NCI-H510A (cell line): ENCODE measurements at regions not wholly inside any gene's neighbourhood (a gene's known extent, or its start where the extent isn't known, plus 50 kb on each side); places are given as distances from the start of the nearest gene placed in this dataset.
"Not testable (repeated sequence)": the region's sequence is repeated elsewhere in the genome, so short reads cannot be mapped to it uniquely, and the experiment has no call there.

Source experiments
- DNase-seq: peaks from one replicate; lab custom pipeline; 2025; lab: John Stamatoyannopoulos, UW

DNA sequence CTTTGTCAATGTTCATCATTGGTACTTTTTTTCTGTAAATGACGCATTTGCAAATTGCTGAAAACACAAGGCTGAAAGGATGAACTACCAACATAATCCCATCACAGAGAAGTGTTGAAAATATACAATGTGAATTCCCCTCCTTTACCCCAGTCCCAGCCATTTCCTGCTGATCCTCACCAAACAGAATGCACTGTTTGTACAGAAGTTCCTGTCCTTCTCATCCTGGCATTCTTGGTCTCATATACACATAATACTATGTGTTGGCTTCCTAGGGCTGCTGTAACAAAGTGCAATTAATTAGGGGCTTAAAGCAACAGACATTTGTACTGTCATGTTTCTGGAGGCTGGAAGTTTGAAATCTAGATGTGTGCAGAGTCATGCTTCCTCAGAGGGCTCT, 836.2 kb upstream of the MGAT4C start:
- no peak for DNase-seq

DNA sequence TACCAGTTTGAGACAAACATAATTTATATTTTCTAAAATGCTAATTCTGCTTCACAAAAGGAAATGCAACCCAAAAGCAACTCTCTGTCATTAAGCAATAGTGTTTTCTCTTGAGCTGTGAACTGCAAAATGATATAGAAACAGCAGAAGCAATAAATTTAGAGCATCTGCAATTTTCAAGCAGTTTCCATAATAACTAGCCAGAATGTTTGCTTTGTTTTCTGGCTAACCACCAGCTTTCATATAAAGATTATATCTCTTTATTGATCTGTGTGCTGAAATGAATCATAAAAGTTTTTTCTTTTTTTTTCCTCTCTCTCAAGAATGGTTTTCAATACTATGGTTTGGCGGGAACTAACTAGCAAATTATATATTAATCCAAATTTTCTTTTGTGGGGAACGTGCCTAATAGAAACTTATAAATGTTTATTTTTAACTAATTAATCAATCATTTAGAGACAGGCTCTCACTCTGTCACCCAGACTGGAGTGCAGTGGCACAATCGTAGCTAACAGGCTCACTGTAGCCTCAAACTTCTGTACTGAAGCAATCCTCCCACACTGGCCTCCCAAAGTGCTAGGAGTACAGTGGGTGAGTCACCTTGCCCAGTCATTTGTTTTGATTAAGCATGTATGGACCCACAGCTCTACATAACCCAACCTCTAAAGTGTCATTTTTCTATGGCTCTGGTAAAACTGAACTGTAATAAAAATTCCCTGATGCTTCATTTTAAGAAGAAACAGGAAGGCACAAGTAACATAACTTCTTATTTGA, 830.1 kb upstream of the MGAT4C start:
- no peak for DNase-seq

DNA sequence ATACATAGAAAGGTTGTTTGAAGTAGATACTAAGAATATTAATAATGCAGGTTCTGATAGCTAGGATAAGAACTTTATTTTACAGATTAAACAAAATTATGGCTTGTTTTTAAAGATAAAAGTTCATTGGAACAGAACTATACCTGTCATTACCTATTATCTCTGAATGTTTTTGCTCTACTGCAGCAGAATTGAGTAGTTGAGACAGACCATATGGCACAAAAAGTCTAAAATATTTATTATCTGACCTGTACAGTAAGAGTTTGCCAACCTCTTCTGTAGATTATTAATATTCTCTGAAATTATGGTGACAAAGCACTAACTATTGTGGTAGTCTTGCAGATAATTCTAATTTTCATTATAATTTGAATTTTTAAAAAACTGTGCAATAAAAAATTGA, 829.1 kb upstream of the MGAT4C start:
- no peak for DNase-seq

DNA sequence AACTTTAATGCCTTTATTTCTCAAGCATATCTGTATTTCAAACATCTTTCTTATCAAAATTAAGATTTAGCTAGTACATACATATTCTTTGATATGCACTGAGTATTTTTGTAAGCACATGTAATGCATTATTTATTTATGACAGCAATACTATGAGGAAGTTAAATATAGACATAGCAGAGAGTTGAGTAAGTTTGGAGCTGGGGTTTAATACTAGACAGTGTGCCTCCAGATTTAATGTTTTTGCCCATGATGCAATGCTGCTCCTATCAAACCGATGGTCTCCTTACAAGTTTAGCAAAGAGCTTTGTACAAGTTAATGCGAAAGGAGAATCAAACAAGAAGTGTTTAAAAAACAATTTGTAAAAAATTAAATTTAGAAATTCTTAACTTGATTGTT, 826.6 kb upstream of the MGAT4C start:
- DNase-seq: no peak

DNA sequence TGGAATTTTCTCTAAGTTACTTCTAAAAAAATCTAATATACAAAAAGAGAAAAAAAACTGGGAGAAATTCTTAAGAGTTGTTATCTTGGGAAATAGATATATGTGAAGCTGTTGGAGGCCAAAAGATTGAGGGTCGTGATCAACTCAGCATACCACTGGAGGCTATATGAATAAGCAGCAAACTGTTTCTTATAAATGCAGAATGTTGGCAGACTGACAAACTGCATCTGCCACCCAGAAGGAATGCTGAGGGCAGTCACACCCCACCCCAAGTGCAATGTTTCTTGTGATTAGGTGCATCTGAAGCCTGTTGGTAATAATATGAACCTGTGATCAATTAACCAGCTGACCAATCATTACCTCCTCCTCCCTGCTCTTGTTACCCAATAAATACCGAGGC, 818.6 kb upstream of the MGAT4C start:
- no peak for DNase-seq

DNA sequence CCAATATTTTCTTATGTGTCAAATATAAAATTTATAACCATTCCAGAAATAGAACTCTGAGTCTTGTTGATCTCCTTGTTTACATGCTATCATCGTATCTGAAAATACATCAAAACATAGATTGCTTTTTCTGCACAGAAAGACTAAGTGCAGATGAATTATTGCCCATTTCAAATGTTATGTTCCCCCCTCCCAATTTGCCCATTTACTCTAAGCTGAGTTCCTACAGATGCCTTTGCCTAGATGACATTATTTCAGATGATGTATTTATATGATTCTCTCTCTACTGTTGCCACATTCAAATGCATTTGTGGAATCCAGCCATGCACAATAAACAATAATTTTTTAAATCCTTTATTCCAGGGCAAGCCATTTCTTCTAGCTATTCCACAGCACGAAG, 810.1 kb upstream of the MGAT4C start:
- no peak for DNase-seq

DNA sequence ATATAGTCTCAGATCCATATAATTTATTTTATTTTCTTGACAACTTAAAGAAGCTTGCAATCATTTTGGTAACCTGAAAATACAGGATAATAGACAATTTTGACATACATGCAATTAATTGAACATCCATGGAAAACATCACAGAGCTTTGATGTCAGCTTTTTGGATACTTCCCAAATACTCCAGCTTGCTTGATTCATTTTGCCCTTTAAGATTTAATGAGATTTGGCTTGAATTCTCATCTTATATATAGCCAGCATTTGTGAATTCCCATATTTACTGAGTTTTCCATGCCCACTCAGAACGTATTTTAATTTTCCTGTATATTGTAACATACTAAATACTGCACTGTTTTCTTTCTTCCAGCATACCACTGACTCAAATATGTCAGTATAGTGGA, 803.0 kb upstream of the MGAT4C start:
- DNase-seq: no peak

DNA sequence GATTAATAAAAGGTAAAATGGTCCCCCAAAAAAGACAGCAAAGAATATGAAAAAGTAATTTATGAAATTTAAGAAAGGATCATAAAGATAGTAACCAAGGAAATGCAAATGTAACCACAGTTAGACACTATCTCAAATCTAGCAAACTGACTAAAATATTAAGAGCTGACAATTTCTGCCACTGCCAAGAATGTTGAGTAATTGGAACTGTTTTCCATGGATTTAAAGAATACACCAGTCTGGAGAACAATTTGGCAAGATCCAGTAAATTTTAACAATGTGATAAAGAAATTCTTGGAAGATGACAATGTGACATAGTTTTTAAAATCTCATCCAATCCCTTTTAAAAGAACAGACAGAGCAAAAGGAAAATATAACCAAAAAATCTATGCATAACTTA, 798.0 kb upstream of the MGAT4C start:
- DNase-seq: no peak

DNA sequence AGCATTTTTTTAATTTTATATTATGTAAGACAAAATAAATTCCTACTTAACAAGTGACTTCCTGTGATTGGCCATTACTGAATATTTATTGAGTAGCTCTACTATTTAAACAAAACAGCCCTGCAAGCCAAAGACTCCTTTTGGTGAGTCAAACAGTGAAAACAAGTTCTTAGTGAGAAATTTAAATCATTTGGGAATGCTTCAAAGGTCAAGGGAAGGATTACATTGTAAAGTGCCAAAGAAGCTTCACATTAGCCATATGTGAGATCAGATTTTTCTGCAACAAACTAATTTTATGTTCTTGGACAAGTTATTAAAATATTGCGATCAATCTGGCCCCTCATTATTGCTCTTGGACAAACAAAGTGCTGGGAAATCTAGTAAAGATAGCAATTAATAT, 795.4 kb upstream of the MGAT4C start:
- no peak for DNase-seq

DNA sequence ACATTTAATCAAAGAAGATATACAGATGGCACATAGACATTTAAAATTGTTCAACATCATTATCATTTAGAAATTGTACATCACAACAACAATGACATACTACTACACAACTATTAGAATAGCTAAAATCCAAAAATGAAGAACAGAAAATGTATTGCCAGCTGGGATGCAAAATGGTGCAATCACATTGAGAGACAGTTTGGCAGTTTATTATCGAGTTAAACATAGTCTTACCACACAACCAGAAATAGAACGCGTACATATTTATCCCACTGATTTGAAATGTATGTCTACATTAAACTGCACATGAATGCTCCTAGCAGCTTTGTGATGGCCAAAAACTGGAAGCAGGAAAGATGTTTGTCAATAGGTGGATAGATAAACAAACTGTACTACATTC, 791.5 kb upstream of the MGAT4C start:
- DNase-seq: no peak

DNA sequence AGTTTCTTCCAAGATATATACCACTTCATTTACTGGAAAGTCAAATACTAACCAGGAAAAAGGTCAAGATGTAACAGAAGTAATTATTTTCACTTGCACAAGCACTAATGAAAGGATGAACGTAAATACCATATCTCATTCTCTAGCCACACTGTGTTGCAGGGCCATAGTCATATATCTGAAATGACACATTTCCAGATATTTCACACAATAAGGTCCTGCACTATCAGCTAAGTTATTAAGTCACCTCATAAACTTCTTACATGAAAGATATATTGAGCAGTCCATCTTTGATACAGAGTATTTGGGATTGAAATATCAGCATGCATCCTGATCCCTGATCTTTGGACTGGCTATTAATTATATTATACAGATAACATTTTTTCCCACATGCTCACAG, 783.3 kb upstream of the MGAT4C start:
- no peak for DNase-seq

DNA sequence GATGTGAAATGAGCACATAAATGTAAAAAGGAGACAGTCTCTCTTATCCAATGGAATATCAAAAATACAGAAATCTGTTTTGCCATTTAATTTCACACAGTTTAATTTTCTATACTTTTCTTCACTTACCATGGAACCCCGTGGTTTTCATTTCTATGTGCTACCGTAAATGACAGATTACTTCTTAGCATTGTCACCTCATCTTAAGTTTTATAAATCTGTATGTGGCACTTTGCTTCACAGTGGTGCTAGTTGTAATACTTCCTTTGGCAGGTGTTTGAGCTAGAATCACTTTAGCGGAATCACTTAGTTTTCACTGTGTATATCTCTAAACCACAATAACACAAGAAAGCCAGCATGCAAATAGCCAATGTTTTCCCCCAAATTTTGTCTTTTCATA, 781.9 kb upstream of the MGAT4C start:
- DNase-seq: no peak

DNA sequence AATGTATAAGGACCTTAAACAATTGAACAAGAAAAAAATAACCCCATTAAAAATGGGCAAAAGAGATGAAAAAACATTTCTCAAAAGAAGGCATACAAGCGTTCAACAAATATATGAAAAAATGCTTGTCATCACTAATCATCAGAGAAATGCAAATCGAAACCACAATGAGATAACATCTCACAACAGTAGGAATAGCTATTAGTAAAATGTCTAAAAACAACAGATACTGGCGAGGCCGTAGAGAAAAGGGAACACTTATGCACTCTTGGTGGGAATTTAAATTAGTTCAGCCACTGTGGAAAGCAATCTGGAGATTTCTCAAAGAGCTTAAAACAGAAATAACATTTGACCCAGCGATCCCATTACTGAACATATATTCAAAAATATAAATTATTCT, 769.8 kb upstream of the MGAT4C start:
- DNase-seq: no peak

DNA sequence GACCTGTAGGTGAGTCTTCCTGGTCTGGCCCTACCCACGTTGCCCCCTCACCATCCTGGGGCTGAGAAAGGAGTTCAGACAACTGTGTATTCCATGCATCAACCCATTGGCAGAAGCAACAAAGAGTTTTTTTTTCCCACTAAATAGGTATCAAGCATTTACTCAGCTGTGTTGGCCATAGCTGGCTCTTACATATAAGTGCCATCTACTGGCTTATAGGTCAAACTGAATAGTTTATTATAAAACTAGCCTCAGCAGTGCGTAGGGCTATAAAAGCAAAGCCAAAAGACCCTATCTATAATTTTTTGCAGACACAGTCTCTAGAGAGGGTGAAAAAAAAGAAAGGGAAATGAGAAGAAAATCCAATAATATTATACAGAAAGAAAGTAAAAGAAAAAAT, 765.2 kb upstream of the MGAT4C start:
- DNase-seq: no peak

DNA sequence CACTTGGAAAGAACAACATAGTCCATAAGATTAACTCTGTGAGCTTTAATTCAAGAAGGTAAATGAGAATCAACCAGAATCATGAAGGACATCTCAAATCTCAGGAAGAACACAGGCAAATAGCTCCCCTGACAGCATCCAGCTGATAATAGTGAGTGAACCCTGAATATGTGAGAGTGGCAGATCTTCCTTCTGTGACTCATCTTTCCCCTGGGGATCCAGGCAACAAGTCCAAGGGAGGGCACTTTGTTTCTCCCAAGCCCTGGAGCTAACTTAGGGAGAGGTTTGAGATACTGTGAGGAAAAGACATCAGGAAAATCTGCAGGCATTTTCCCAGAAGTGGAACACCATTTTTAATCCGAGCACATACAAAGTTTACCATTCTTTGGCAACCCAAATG, 763.9 kb upstream of the MGAT4C start:
- DNase-seq: no peak

DNA sequence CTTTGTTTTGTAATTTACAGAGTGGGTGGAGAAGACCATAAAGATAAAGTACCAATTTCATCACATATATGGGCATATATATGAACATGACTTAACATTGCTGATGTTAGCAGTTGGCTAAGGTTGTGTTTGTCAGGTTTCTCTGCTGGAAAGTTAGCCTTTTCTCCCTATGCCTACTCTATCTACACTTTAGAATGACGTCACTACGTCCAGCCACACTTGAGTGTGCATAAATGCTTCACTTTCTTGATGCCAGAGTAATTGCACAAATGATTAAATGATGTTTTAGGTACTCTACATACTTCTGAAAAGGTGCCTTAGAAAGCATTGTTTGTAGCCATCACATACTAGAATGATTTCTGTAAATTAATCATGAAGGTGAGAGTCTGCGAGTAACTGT, 759.2 kb upstream of the MGAT4C start:
- no peak for DNase-seq

DNA sequence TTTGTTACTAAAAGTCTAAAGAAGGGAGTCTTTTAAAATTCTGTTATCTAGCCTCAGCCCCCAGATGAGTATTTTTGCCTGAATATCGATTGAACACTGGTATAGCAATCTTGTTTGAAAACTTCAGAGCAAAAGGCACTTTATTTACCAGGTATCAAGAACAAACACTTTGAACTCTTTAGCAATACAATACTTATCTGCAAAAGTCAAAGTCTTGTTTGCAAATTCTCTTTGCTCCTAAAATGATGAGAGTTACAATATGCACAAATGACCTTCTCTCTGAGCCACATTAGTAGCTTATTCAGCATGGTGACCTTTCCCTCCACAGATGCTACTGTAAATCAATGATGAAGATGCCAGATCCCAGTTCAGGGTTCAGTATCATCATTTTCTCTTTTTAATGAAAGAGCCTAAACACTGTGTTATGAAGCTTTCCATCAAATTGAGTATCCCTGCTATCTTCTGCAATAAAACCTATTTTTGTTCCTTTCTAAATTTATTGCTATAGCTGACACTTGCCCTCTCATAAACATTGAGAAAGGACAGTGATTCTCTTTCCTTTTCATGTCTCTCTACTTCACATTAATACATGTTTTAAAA, 752.7 kb upstream of the MGAT4C start:
- DNase-seq: no peak

DNA sequence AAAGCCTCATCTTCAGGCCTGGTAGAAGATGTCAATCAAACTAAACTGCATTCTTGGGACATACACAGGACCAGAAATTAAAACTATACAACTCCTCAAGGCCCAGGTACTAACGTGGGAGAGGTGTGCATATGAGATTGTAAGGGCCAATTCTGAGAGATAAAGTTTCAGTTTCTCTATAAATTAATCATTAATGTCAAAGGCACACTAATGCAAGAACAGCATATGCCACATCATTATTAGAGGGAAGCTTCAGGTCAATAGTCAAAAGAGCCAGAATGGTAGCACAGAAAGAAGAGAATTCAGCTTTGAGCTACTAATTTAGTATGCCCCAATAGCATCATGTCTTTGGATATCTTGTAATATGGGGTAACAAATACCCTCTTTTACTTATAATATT, 744.9 kb upstream of the MGAT4C start:
- DNase-seq: no peak

DNA sequence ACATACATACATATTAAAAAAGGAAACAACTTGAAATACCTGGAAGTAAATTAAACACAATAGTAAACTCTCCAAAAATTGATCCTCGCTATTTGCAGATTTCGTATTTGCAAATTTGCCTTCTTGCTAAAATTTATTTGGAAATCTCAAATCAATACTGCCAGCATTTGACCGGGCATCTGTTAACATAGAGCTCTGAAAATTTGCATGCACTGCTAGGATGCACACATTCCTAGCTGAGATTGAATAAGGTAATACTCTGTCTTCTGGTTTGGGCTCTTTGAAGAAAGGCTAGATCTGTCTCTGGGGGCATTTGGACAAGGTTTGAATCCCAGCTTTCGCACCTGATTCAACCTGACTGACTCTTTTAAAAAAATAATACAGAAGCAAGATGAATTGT, 729.1 kb upstream of the MGAT4C start:
- no peak for DNase-seq

DNA sequence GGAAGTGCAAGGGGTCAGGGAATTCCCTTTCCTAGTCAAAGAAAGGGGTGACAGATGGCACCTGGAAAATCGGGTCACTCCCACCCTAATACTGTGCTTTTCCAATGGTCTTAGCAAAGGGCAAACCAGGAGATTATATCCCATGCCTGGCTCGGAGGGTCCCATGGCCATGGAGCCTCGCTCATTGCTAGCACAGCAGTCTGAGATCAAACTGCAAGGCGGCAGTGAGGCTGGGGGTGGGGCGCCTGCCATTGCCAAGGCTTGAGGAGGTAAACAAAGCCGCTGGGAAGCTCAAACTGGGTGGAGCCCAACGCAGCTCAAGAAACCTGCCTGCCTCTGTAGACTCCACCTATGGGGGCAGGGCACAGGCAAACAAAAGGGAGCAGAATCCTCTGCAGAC, 714.4 kb upstream of the MGAT4C start:
- not testable (repeated sequence) for DNase-seq

DNA sequence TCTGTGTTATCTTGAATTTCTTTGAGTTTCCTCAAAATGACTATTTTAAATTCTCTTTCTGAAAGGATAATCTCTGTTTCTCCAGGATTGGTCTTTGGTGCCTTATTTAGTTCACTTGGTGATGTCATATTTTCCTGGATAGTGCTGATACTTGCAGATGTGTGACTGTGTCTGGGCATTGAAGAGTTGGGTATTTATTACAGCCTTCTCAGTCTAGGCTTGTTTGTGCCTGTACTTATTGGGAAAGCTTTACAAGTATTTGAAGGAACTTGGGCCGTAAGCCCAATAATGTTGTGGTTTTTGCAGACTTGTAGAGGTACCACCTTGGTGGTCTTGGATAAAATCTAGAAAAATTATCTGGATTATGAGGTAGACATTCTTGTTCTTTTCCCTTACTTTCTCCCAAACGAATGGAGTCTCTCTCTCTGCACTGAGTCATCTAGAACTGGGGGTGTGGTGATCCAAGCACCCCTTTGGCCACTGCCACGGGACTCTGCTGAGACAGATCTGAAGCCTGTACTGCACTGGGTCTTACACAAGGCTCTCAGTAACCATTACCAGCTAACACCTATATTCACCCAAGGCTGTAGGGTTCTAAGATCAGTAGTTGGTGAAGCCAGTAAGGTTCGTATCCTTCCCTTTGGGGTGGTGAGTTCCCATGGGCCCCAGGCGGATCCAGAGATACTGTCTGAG, 703.7 kb upstream of the MGAT4C start:
- DNase-seq: no peak

DNA sequence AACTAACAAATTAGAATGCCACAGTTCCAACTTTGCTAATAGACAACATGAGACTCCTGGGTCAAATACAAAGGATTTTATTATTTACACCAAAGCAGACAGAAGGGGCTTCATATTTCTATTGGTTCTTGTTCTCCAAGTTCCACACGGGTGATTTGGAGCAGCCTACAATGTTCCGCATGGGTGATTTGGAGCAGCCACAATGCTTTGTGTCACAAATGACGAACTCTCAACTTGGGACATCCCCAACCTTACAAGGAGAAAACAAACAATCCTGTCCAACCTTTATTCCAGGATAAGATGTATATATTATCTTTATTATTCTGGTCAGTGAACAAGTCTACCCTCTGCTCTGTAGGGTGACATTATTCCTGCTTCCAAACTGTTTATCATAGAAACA, 694.3 kb upstream of the MGAT4C start:
- DNase-seq: no peak

DNA sequence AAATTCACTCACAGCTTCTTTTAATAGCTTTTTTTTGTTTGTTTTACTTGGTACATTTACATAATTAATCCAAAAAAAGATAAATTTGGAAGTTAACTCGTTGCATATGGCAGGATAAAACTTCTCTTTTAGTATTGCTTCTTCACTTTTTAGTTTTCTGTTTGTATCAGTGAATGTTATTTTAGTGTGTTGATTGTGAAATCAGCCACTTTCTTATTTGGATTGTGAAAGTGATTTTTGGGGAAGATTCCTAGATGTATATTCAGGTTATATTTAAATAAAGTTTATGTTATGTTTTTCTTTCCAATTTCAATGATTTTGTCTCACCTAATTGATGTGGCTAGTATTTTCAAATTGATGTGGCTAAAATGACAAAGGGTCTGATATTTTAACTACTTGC, 693.9 kb upstream of the MGAT4C start:
- DNase-seq: no peak

DNA sequence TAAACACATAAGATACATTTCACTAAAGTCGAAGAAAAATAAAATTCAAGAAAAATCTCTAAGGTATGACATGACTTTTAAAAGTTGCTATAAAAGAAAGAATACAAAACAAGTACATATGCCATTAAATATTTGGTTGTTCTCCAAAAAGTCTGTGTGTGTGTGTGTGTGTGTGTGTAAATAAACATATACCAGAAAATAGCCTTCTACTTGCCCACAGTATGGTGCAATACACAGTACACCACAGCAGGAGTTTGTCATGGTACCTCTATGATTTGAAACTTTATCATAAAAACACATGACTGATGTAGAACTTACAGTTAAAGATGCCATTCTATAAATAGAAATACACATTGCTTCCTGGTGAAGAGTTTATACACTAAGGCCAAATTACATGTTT, 692.7 kb upstream of the MGAT4C start:
- DNase-seq: no peak
